HL-60/S4 treated with phorbol 12-myristate 13-acetate at 8.2 ng/mL for 4 days and 3 days (cell line): ENCODE measurements at regions not wholly inside any gene's neighbourhood (a gene's known extent, or its start where the extent isn't known, plus 50 kb on each side); places are given as distances from the start of the nearest gene placed in this dataset.

Experiments used
- in situ Hi-C: fragments of 300-500 bp; cut with MboI; formaldehyde crosslinking; loops from 2 replicates; pipeline ENCODE4 v1.15.0; 2022; ENCODE audit warnings: low sequenced_read_pairs

DNA sequence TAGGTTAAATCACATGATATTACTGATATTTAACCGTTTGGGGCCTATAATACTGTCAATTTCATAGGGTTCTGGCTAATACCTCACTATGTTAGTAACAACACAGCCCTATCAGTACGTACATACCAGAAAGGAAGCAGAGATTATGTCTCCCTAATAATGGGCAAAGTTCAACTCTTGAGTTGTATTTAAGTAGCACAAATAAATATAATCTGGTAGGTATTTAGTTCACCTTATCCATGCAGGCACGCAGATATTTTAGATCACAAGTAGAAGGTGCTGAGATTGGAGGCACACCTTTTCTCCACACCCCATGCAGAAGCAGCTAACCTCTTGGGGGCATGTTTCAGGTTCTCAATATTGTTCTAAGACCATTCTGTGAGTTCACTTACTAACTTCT lies 118.9 kb downstream of the IRS1 start:
- in situ Hi-C loops: no loop called here

DNA sequence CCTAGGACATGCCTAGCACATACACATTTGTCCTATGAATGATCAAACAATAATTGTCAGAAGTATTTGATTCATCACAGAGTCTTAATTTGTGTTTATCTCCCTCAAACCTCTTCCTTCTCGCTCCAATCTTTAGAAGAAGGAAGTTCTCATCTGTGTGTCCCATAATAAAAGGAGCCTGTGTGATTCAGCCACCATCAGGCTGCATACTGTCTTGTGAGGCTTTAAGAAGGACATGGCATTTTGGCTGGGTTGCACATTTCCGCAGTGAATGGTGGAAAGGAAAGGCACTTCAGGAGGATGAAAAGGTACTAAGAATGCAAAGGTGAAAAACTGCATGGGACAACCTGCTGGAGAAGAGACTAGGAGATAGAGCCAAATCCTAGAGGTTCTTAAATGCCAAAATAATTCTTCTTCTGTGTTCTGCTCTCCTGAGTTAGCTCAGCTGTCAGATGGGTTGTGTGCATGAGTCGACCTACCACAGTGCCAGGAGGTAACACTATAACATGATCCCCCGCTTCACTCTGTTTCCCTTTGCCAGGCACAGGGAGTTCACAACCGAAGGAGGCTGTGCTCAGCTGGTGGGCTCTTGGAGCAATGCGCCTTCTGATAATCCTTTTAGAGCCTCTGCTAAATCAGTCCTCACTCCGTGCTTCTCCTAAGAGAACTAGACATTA lies 120.1 kb downstream of the IRS1 start:
- in situ Hi-C loops: no loop called here

GRCh38 chr2:226678422-226678821 lies 121.2 kb downstream of the IRS1 start:
- in situ Hi-C loops: no loop called here

DNA sequence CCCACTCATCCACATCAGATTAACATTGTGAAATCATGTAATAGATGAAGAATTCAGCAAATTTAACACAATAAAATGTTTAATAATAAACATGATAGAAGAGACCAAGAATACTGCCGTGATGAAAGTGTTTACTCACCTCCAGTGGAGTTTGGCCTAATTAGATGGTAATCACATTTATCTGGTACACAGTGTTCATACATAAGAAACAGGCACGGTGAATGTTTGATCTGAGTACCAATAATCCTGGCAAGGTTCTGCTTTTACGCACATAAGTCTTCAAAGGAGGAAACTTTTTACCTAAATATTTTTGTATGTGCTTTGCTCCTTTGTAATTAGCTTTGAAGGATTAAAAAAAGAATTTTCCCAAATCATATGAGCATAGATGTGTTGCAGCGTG lies 122.5 kb downstream of the IRS1 start:
- in situ Hi-C loops: no loop called here

DNA sequence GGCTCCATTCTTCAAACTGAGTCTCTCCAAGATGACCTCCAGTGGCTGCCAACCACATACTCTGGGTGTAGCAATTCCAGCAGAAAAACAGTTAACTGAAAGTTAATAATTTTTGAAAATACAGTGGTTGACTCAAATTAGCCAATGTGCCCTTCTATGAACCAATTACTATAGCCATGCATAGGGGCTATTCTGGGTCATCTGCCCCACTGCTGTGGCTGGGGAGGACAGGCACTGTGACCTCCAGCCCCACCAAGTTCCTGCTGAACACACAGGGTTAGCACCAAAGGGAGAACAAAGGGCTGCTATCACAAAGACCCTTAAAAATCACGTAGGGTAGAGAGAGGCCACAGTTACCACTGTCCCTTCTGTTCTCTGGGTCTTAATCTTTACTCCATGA lies 123.0 kb downstream of the IRS1 start:
- in situ Hi-C loops: no loop called here

DNA sequence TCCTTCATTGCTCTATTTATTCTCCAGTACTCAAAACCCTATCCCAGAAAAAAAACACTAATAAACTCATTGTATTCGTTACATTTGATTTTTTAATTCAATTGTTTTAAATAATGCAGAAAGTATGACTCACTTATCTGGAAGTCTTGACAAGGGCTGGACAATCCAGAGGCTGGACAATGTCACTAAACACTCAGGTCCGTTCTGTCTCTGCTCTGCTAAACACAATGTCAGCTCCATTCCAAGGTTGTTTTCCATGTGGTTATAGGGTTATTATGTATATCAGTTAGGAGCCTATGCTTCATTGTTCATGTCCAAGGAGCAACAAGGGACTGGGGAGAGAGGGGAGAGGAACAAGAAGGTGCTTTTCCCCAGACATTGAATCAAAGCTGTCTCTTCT lies 125.5 kb downstream of the IRS1 start:
- in situ Hi-C loops: no loop called here

DNA sequence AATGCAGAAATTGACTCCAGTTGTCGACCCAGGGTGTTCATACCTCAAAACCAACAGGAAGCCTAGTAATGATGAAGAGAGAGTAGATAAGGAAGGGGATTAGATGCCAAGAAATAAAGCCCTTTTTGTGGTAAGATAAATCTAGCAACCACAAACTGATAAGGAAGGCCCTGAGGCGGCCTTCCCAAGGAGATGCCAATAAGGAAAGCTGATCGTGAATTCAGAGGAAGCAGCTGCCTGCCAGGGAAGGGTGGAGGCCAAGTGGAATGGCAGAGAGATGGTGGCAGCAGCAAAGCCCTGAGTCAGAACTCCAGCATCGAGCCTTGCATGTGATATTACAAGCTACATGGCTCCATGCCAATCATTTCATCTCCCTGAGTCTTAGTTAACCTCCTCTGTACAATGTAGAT lies 126.3 kb downstream of the IRS1 start:
- in situ Hi-C loops: no loop called here

- in situ Hi-C loops: no loop called here
Measured at GRCh38 chr2:226671141-226671676, 128.4 kb downstream of the IRS1 start.

DNA sequence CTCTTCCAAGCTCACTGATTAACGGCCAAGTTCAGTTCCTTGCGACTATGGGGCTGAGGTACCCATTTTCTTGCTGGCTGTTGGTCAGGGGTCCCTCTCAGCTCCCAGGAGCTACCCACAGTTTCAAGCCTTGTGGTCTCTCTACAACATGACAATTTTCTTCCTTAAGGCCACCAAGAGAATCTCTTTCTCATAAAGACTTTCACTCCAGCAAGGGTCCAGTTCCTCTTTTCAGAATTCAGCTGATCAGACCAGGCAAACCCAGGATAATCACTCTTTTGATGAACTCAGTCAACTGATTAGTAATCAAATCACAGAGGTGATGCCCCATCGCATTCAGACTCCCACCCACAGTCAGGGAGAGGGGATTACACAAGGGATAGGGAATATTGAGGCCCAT lies 129.7 kb downstream of the IRS1 start:
- in situ Hi-C loops: no loop called here

GRCh38 chr2:226669249-226669648 lies 130.4 kb downstream of the IRS1 start:
- in situ Hi-C loops: no loop called here

DNA sequence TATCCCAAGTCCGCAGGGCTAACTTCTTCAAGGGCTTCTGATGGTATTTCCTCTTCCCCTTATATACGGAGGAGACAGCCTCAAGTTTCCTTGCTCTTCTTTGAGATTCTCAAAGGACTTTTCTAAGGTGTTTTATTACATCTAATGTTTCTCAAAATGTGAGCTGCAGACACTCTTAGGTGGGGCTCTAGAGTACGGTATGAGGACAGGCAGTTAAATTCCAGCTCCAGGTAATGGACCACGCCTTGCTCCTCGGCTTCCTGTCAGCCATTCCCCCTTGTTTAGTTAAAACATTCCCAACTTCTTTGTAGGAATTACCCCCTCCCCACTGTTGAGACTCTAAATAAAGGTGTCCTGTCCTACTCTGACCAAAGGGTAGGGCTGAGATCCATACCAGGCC lies 131.9 kb downstream of the IRS1 start:
- in situ Hi-C loops: no loop called here

- in situ Hi-C loops: no loop called here
Measured at GRCh38 chr2:226665306-226665831, 134.3 kb downstream of the IRS1 start.

- in situ Hi-C loops: no loop called here
Measured at GRCh38 chr2:226664661-226665060, 135.0 kb downstream of the IRS1 start.

- in situ Hi-C loops: no loop called here
Measured at GRCh38 chr2:226664140-226664539, 135.5 kb downstream of the IRS1 start.

- in situ Hi-C loops: no loop called here
Measured at GRCh38 chr2:226661789-226662545, 137.7 kb downstream of the IRS1 start.

GRCh38 chr2:226660526-226660925 lies 139.1 kb downstream of the IRS1 start:
- in situ Hi-C loops: no loop called here

DNA sequence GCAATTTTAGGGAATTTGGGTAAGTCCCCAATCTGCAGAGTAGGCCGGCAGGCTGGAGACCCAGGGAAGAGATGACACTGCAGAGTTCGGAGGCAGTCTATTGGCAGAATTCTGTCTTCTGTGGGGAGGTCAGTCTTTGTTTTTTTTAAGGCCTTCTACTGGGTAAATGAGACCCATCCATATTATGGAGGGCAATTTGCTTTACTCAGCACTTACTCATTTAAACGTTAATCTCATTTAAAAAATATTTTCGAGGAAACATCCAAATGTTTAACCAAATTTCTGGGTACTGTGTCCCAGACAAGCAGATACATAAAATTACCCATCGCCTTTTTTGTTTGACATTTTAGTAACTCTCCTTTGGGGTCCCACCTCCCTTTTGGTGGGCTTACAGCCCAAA lies 139.5 kb downstream of the IRS1 start:
- in situ Hi-C loops: no loop called here

GRCh38 chr2:226659410-226659809 lies 140.2 kb downstream of the IRS1 start:
- in situ Hi-C loops: no loop called here

DNA sequence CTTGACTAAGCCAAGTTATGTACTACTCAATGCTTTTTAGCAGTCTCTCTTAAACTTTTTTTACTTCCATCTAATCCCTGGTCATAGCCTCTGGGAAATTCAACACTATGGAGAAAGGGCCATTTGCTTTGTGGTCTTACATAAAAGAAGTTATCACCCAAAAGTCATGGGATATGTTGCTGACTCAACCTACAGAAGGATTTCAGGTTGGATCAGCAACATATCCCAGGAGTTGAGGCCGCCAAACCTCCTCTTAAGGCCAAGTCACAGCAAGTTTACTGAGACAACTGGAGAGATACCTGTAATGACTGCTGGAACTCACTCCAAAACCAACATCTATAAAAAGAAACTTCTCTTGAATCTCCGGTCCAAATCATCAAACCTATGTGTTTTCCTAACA lies 141.1 kb downstream of the IRS1 start:
- in situ Hi-C loops: no loop called here

GRCh38 chr2:226657340-226658053 lies 142.1 kb downstream of the IRS1 start:
- in situ Hi-C loops: no loop called here

GRCh38 chr2:226656367-226656766 lies 143.3 kb downstream of the IRS1 start:
- in situ Hi-C loops: no loop called here
